GM12891 (cell line): ENCODE measurements at regions not wholly inside any gene's neighbourhood (a gene's known extent, or its start where the extent isn't known, plus 50 kb on each side); places are given as distances from the start of the nearest gene placed in this dataset.
"Not testable (repeated sequence)": the region's sequence is repeated elsewhere in the genome, so short reads cannot be mapped to it uniquely, and the experiment has no call there.

Experiments
- POLR2A ChIP-seq: IDR thresholded peaks from 2 replicates; pipeline ENCODE4 v1.6.1; 2011; ENCODE audit warnings: low read depth, low read length, control low read depth
- POLR2AphosphoS5 ChIP-seq: IDR thresholded peaks from 2 replicates; pipeline ENCODE4 v1.6.1; 2011; ENCODE audit warnings: low read depth, low read length, control low read depth
- SPI1 ChIP-seq: IDR thresholded peaks from 2 replicates; pipeline ENCODE4 v1.6.1; 2011; ENCODE audit warnings: low read depth, low read length, control low read depth

GRCh38 chr5:176023535-176023934 lies 55.4 kb upstream of the THOC3 start:
- not testable (repeated sequence) for TF ChIP-seq POLR2A, SPI1, POLR2AphosphoS5
